Right lobe of liver (tissue), 4 donors: ENCODE measurements at regions not wholly inside any gene's neighbourhood (a gene's known extent, or its start where the extent isn't known, plus 50 kb on each side); places are given as distances from the start of the nearest gene placed in this dataset.

Source experiments
- CTCF ChIP-seq, 4 donors: fragments of 200-600 bp in 3 of 4; fragments of 450-650 bp in 1 of 4; IDR thresholded peaks; one replicate each; pipeline versions ENCODE4 v1.5.1 to v1.8.0; 2016 to 2022; ENCODE audit warnings: antibody characterized with exemption in 4 of 4, mild to moderate bottlenecking in 2 of 4
- POLR2A ChIP-seq: fragments of 450-650 bp; IDR thresholded peaks from one replicate; pipeline ENCODE4 v1.6.1; 2017; ENCODE audit warnings: antibody characterized with exemption, mild to moderate bottlenecking
- donor health status: DM: no; HTN: no; CAD: no.
- donor health status: DM: no; HTN: no; CAD: no.
- donor health status: DM: no; HTN: yes; CAD: no.

- TF ChIP-seq CTCF (IDR thresholded peaks at IDR 0.05) (no peak), POLR2A (no peak)
Observed at GRCh38 chr11:119934267-119934666, 203.6 kb downstream of the TRIM29 start.
